ENCODE measurements at regions not wholly inside any gene's neighbourhood (a gene's known extent, or its start where the extent isn't known, plus 50 kb on each side); places are given as distances from the start of the nearest gene placed in this dataset.
"Not testable (repeated sequence)": the region's sequence is repeated elsewhere in the genome, so short reads cannot be mapped to it uniquely, and the experiment has no call there.

- not testable (repeated sequence) for H3K27ac Mint-ChIP-seq; H3K4me3 Mint-ChIP-seq; H3K27me3 Mint-ChIP-seq; H3K9me3 Mint-ChIP-seq; H3K36me3 Mint-ChIP-seq (ENCODE audit: low read depth); H3K4me1 Mint-ChIP-seq (ENCODE audit: low read depth)
These were observed 671.6 kb downstream of the UTRN start for GRCh38 chr6:144956697-144957096.

- Mint-ChIP-seq H3K27me3 (no peaks in the 10 kb centered on the region), H3K27ac (no peak overlapping the region), H3K4me1 (ENCODE audit: low read depth) (no peaks in the 10 kb centered on the region), H3K9me3 (no peaks in the 10 kb centered on the region), H3K36me3 (ENCODE audit: low read depth) (no peaks in the 10 kb centered on the region), H3K4me3 (no peak overlapping the region)
These were observed 672.3 kb downstream of the UTRN start for GRCh38 chr6:144957236-144957937.

GRCh38 chr6:144969154-144969553 is 684.0 kb downstream of the UTRN start:
- H3K27me3 Mint-ChIP-seq: peaks cover 16% of the 10 kb centered on the region
- no peaks in the 10 kb centered on the region for H3K9me3 Mint-ChIP-seq
- no peak overlapping the region for H3K27ac Mint-ChIP-seq
- H3K4me3 Mint-ChIP-seq: no peak overlapping the region
- H3K36me3 Mint-ChIP-seq (ENCODE audit: low read depth): no peaks in the 10 kb centered on the region
- H3K4me1 Mint-ChIP-seq (ENCODE audit: low read depth): no peaks in the 10 kb centered on the region

- Mint-ChIP-seq H3K4me1 (ENCODE audit: low read depth) (no peaks in the 10 kb centered on the region), H3K27me3 (peaks cover 16% of the 10 kb centered on the region), H3K4me3 (no peak overlapping the region), H3K27ac (no peak overlapping the region), H3K9me3 (no peaks in the 10 kb centered on the region), H3K36me3 (ENCODE audit: low read depth) (no peaks in the 10 kb centered on the region)
These were observed 684.6 kb downstream of the UTRN start for GRCh38 chr6:144969602-144970272.

- H3K27me3 Mint-ChIP-seq; H3K4me1 Mint-ChIP-seq (ENCODE audit: low read depth); H3K36me3 Mint-ChIP-seq (ENCODE audit: low read depth); H3K9me3 Mint-ChIP-seq; H3K27ac Mint-ChIP-seq; H3K4me3 Mint-ChIP-seq: not testable (repeated sequence)
These were observed 692.2 kb downstream of the UTRN start for GRCh38 chr6:144977250-144977864.

GRCh38 chr6:144978208-144978607 is 693.1 kb downstream of the UTRN start:
- no peak overlapping the region for H3K27ac Mint-ChIP-seq
- H3K36me3 Mint-ChIP-seq (ENCODE audit: low read depth): no peaks in the 10 kb centered on the region
- peaks cover 10% of the 10 kb centered on the region for H3K27me3 Mint-ChIP-seq
- H3K4me3 Mint-ChIP-seq: no peak overlapping the region
- no peaks in the 10 kb centered on the region for H3K4me1 Mint-ChIP-seq (ENCODE audit: low read depth)
- no peaks in the 10 kb centered on the region for H3K9me3 Mint-ChIP-seq

GRCh38 chr6:144986271-144986670 is 701.1 kb downstream of the UTRN start:
- Mint-ChIP-seq H3K4me1 (ENCODE audit: low read depth) (no peaks in the 10 kb centered on the region), H3K9me3 (peaks cover 12% of the 10 kb centered on the region), H3K36me3 (ENCODE audit: low read depth) (no peaks in the 10 kb centered on the region), H3K4me3 (no peak overlapping the region), H3K27ac (no peak overlapping the region), H3K27me3 (peaks cover 41% of the 10 kb centered on the region)

GRCh38 chr6:144989319-144990107 is 704.4 kb downstream of the UTRN start:
- no peaks in the 10 kb centered on the region for H3K4me1 Mint-ChIP-seq (ENCODE audit: low read depth)
- H3K36me3 Mint-ChIP-seq (ENCODE audit: low read depth): no peaks in the 10 kb centered on the region
- H3K27ac Mint-ChIP-seq: no peak overlapping the region
- no peak overlapping the region for H3K4me3 Mint-ChIP-seq
- H3K9me3 Mint-ChIP-seq: peaks cover 6% of the 10 kb centered on the region
- peaks cover 59% of the 10 kb centered on the region for H3K27me3 Mint-ChIP-seq

- Mint-ChIP-seq H3K4me1 (ENCODE audit: low read depth) (no peaks in the 10 kb centered on the region), H3K27me3 (peaks cover 60% of the 10 kb centered on the region)
These were observed 705.6 kb downstream of the UTRN start for GRCh38 chr6:144990784-144991183.

GRCh38 chr6:144993870-144994269 is 708.7 kb downstream of the UTRN start:
- H3K27ac Mint-ChIP-seq: no peak overlapping the region
- no peaks in the 10 kb centered on the region for H3K36me3 Mint-ChIP-seq (ENCODE audit: low read depth)
- no peak overlapping the region for H3K4me3 Mint-ChIP-seq
- H3K9me3 Mint-ChIP-seq: no peaks in the 10 kb centered on the region
- H3K27me3 Mint-ChIP-seq: peaks cover 49% of the 10 kb centered on the region
- H3K4me1 Mint-ChIP-seq (ENCODE audit: low read depth): no peaks in the 10 kb centered on the region

More at GRCh38 chr6:144990784-144991183, 705.6 kb downstream of the UTRN start:
- Mint-ChIP-seq H3K27ac (no peak overlapping the region), H3K36me3 (ENCODE audit: low read depth) (no peaks in the 10 kb centered on the region), H3K9me3 (peaks cover 6% of the 10 kb centered on the region), H3K4me3 (no peak overlapping the region)

GRCh38 chr6:144997996-144998395 is 712.9 kb downstream of the UTRN start:
- Mint-ChIP-seq H3K27ac (no peak overlapping the region), H3K36me3 (ENCODE audit: low read depth) (no peaks in the 10 kb centered on the region), H3K27me3 (peaks cover 17% of the 10 kb centered on the region), H3K4me1 (ENCODE audit: low read depth) (no peaks in the 10 kb centered on the region), H3K4me3 (no peak overlapping the region), H3K9me3 (peaks cover 5% of the 10 kb centered on the region)

GRCh38 chr6:144999127-144999526 is 714.0 kb downstream of the UTRN start:
- no peaks in the 10 kb centered on the region for H3K36me3 Mint-ChIP-seq (ENCODE audit: low read depth)
- H3K27me3 Mint-ChIP-seq: peaks cover 6% of the 10 kb centered on the region
- peaks cover 5% of the 10 kb centered on the region for H3K9me3 Mint-ChIP-seq
- H3K4me3 Mint-ChIP-seq: no peak overlapping the region
- H3K27ac Mint-ChIP-seq: no peak overlapping the region
- H3K4me1 Mint-ChIP-seq (ENCODE audit: low read depth): no peaks in the 10 kb centered on the region

- Mint-ChIP-seq H3K36me3 (ENCODE audit: low read depth) (no peaks in the 10 kb centered on the region), H3K4me1 (ENCODE audit: low read depth) (no peaks in the 10 kb centered on the region), H3K4me3 (no peak overlapping the region), H3K27me3 (peaks cover 13% of the 10 kb centered on the region), H3K9me3 (peaks cover 5% of the 10 kb centered on the region), H3K27ac (no peak overlapping the region)
These were observed 718.0 kb downstream of the UTRN start for GRCh38 chr6:145003145-145003544.

- no peak overlapping the region for H3K27ac Mint-ChIP-seq
- H3K4me1 Mint-ChIP-seq (ENCODE audit: low read depth): no peaks in the 10 kb centered on the region
- no peak overlapping the region for H3K4me3 Mint-ChIP-seq
- peaks cover 20% of the 10 kb centered on the region for H3K27me3 Mint-ChIP-seq
- H3K9me3 Mint-ChIP-seq: peaks cover 4% of the 10 kb centered on the region
- no peaks in the 10 kb centered on the region for H3K36me3 Mint-ChIP-seq (ENCODE audit: low read depth)
These were observed 721.8 kb downstream of the UTRN start for GRCh38 chr6:145006914-145007313.

- H3K27me3 Mint-ChIP-seq: peaks cover 27% of the 10 kb centered on the region
- no peak overlapping the region for H3K27ac Mint-ChIP-seq
- no peaks in the 10 kb centered on the region for H3K36me3 Mint-ChIP-seq (ENCODE audit: low read depth)
- no peak overlapping the region for H3K4me3 Mint-ChIP-seq
- H3K9me3 Mint-ChIP-seq: peaks cover 4% of the 10 kb centered on the region
- H3K4me1 Mint-ChIP-seq (ENCODE audit: low read depth): no peaks in the 10 kb centered on the region
These were observed 723.6 kb downstream of the UTRN start for GRCh38 chr6:145008715-145009114.
